RPMI8226 (cell line): ENCODE measurements at regions not wholly inside any gene's neighbourhood (a gene's known extent, or its start where the extent isn't known, plus 50 kb on each side); places are given as distances from the start of the nearest gene placed in this dataset.
"Not testable (repeated sequence)": the region's sequence is repeated elsewhere in the genome, so short reads cannot be mapped to it uniquely, and the experiment has no call there.

Source experiments
- DNase-seq: peaks from one replicate; pipeline ENCODE4 v3.0.0-alpha.2; 2015

- no peak for DNase-seq
Measured at GRCh38 chr10:125553091-125553490, 129.9 kb downstream of the TEX36 start.

GRCh38 chr10:125551247-125551646 lies 131.7 kb downstream of the TEX36 start:
- no peak for DNase-seq

GRCh38 chr10:125550362-125550761 lies 132.6 kb downstream of the TEX36 start:
- DNase-seq = no peak

GRCh38 chr10:125549653-125550052 lies 133.3 kb downstream of the TEX36 start:
- no peak for DNase-seq

GRCh38 chr10:125548878-125549277 lies 134.1 kb downstream of the TEX36 start:
- no peak for DNase-seq

GRCh38 chr10:125548356-125548755 lies 134.6 kb downstream of the TEX36 start:
- no peak for DNase-seq

- DNase-seq = no peak
Measured at GRCh38 chr10:125547010-125547650, 135.8 kb downstream of the TEX36 start.

GRCh38 chr10:125543796-125544195 lies 139.2 kb downstream of the TEX36 start:
- DNase-seq = no peak

- no peak for DNase-seq
Measured at GRCh38 chr10:125538947-125539731, 143.8 kb downstream of the TEX36 start.

GRCh38 chr10:125536236-125536635 lies 146.7 kb downstream of the TEX36 start:
- no peak for DNase-seq

- DNase-seq = no peak
Measured at GRCh38 chr10:125535559-125535958, 147.4 kb downstream of the TEX36 start.

GRCh38 chr10:125534515-125534914 lies 148.4 kb downstream of the TEX36 start:
- DNase-seq = no peak

- DNase-seq = no peak
Measured at GRCh38 chr10:125533866-125534265, 149.1 kb downstream of the TEX36 start.

GRCh38 chr10:125531465-125531864 lies 151.5 kb downstream of the TEX36 start:
- DNase-seq = no peak

GRCh38 chr10:125523347-125523746 lies 159.6 kb downstream of the TEX36 start:
- DNase-seq = no peak

GRCh38 chr10:125521721-125522680 lies 161.0 kb downstream of the TEX36 start:
- DNase-seq = peak; percentile 25

- DNase-seq = no peak
Measured at GRCh38 chr10:125520968-125521367, 162.0 kb downstream of the TEX36 start.

- DNase-seq = not testable (repeated sequence)
Measured at GRCh38 chr10:125518397-125518796, 164.6 kb downstream of the TEX36 start.

- DNase-seq = no peak
Measured at GRCh38 chr10:125515571-125515970, 167.4 kb downstream of the TEX36 start.

GRCh38 chr10:125514206-125515162 lies 168.5 kb downstream of the TEX36 start:
- DNase-seq = no peak

- DNase-seq = no peak
Measured at GRCh38 chr10:125513429-125514182, 169.4 kb downstream of the TEX36 start.
